ENCODE measurements at regions not wholly inside any gene's neighbourhood (a gene's known extent, or its start where the extent isn't known, plus 50 kb on each side); places are given as distances from the start of the nearest gene placed in this dataset.

DNA sequence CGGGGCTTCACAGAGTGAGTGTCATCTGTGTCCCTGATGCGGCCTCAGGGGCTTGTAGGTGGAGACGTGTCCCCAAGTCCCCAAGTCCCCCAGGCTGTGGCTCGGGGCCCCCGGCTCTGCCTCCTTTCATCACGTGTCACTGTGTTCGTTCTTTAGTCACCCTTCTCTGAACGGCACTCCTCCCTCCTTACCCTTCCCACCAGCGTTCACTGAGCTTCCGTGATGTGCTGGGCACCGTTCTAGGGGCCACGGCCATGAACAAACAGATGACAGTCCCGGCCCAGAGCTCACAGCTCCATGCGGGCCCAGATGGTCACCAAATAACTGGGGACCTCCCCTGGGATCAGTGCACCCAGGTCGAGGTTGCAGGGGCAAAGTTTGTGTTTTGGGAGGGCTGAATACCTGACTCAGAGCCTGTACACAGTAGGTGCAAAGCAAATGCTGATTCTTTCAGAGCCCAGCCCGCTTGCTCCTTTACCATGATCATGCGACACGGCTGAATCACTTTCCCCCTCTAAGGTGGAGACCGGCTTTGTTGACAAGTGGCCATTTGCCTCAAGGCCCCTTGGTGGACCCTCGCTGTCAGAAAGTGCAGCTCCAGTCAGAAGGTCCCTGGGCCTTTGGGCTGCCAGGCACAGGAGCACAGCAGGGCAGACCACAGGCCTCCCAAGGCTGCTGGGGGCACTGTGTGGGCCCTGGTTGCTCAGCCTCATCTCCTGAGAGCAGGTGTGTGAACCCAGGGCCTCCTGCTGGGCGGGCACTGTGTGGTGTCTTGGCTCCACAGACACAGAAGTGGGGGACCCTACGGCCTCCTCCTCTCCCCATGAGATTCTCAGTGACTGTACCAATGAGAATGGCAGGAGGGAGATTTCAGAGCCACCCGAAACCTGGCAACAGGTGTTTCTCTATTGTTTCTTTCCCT, 592.5 kb downstream of the PTPRU start:
- TF ChIP-seq, protein P1, sequence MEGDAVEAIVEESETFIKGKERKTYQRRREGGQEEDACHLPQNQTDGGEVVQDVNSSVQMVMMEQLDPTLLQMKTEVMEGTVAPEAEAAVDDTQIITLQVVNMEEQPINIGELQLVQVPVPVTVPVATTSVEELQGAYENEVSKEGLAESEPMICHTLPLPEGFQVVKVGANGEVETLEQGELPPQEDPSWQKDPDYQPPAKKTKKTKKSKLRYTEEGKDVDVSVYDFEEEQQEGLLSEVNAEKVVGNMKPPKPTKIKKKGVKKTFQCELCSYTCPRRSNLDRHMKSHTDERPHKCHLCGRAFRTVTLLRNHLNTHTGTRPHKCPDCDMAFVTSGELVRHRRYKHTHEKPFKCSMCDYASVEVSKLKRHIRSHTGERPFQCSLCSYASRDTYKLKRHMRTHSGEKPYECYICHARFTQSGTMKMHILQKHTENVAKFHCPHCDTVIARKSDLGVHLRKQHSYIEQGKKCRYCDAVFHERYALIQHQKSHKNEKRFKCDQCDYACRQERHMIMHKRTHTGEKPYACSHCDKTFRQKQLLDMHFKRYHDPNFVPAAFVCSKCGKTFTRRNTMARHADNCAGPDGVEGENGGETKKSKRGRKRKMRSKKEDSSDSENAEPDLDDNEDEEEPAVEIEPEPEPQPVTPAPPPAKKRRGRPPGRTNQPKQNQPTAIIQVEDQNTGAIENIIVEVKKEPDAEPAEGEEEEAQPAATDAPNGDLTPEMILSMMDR (IDR thresholded peaks at IDR 0.05; ENCODE audit: low read depth, low read length, poor library complexity, severe bottlenecking) = no peak
- TF ChIP-seq EZH2phosphoT487 (IDR thresholded peaks at IDR 0.05; ENCODE audit: borderline replicate concordance, low read length) = no peak
